ENCODE measurements at regions not wholly inside any gene's neighbourhood (a gene's known extent, or its start where the extent isn't known, plus 50 kb on each side); places are given as distances from the start of the nearest gene placed in this dataset.

GRCh38 chr14:97187916-97188315, 390.7 kb downstream of the VRK1 start (continued):
- TF ChIP-seq SOX15 (CRISPR knock-in tag; IDR thresholded peaks at IDR 0.05): no peak
- no peak for TF ChIP-seq NR2C2 (CRISPR knock-in tag; IDR thresholded peaks at IDR 0.05)
- TF ChIP-seq PREB (CRISPR knock-in tag; IDR thresholded peaks at IDR 0.05; ENCODE audit: borderline replicate concordance): no peak

- TF ChIP-seq PREB (CRISPR knock-in tag; IDR thresholded peaks at IDR 0.05; ENCODE audit: borderline replicate concordance): no peak
- TF ChIP-seq ZNF671 (CRISPR knock-in tag; IDR thresholded peaks at IDR 0.05): no peak
- no peak for TF ChIP-seq ZNF512 (CRISPR knock-in tag; IDR thresholded peaks at IDR 0.05; ENCODE audit: borderline replicate concordance)
- TF ChIP-seq ERG (CRISPR knock-in tag; IDR thresholded peaks at IDR 0.05): no peak
- no peak for TF ChIP-seq ATF3 (CRISPR knock-in tag; conservative IDR thresholded peaks at IDR 0.05)
- no peak for TF ChIP-seq NR3C1 (CRISPR knock-in tag; conservative IDR thresholded peaks at IDR 0.05; ENCODE audit: low read depth)
- TF ChIP-seq ZNF138 (CRISPR knock-in tag; conservative IDR thresholded peaks at IDR 0.05): no peak
- no peak for TF ChIP-seq ESRRA (CRISPR knock-in tag; IDR thresholded peaks at IDR 0.05; ENCODE audit: borderline replicate concordance)
- no peak for TF ChIP-seq MXD4 (CRISPR knock-in tag; IDR thresholded peaks at IDR 0.05; ENCODE audit: borderline replicate concordance)
- no peak for TF ChIP-seq GRHL2 (CRISPR knock-in tag; IDR thresholded peaks at IDR 0.05; ENCODE audit: insufficient replicate concordance, severe bottlenecking)
- TF ChIP-seq HMGXB4 (CRISPR knock-in tag; IDR thresholded peaks at IDR 0.05): no peak
- TF ChIP-seq CTCF (IDR thresholded peaks at IDR 0.05): no peak
- no peak for TF ChIP-seq USF2 (CRISPR knock-in tag; IDR thresholded peaks at IDR 0.05)
- no peak for TF ChIP-seq ZNF396 (CRISPR knock-in tag; IDR thresholded peaks at IDR 0.05; ENCODE audit: borderline replicate concordance)
- TF ChIP-seq SP1 (CRISPR knock-in tag; conservative IDR thresholded peaks at IDR 0.05): no peak
- TF ChIP-seq ZNF423 (CRISPR knock-in tag; IDR thresholded peaks at IDR 0.05): no peak
- ATAC-seq (no peak), DNase-seq (ENCODE audit: low spot score) (no peak)
- peaks cover 30% of the 10 kb centered on the region for H3K9me3 Mint-ChIP-seq
- H3K36me3 Mint-ChIP-seq: peaks cover 4% of the 10 kb centered on the region
- no peak overlapping the region for H3K27ac Mint-ChIP-seq
- no peaks in the 10 kb centered on the region for H3K4me1 Mint-ChIP-seq
- no peak overlapping the region for H3K4me3 Mint-ChIP-seq
- ChIA-PET CTCF (no interaction called here), POLR2A (no interaction called here)
- no peaks in the 10 kb centered on the region; the same call in 1 of the 2 replicates for H3K27me3 Mint-ChIP-seq (ENCODE audit: low read depth)
Observed at GRCh38 chr14:97196336-97196735, 399.2 kb downstream of the VRK1 start.

Data from WTC11 (cell line).